ENCODE measurements at regions not wholly inside any gene's neighbourhood (a gene's known extent, or its start where the extent isn't known, plus 50 kb on each side); places are given as distances from the start of the nearest gene placed in this dataset.

GRCh38 chr2:14053105-14053504 lies 579.4 kb upstream of the LRATD1 start:
- TF ChIP-seq, protein P1, sequence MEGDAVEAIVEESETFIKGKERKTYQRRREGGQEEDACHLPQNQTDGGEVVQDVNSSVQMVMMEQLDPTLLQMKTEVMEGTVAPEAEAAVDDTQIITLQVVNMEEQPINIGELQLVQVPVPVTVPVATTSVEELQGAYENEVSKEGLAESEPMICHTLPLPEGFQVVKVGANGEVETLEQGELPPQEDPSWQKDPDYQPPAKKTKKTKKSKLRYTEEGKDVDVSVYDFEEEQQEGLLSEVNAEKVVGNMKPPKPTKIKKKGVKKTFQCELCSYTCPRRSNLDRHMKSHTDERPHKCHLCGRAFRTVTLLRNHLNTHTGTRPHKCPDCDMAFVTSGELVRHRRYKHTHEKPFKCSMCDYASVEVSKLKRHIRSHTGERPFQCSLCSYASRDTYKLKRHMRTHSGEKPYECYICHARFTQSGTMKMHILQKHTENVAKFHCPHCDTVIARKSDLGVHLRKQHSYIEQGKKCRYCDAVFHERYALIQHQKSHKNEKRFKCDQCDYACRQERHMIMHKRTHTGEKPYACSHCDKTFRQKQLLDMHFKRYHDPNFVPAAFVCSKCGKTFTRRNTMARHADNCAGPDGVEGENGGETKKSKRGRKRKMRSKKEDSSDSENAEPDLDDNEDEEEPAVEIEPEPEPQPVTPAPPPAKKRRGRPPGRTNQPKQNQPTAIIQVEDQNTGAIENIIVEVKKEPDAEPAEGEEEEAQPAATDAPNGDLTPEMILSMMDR (optimal IDR thresholded peaks at IDR 0.05 in 1 of 3, IDR thresholded peaks at IDR 0.05 in 1 of 3, conservative IDR thresholded peaks at IDR 0.05 in 1 of 3; ENCODE audit: extremely low read depth in 1 of 3, insufficient read depth in 2 of 3, low read length in 3 of 3): no peak
- TF ChIP-seq EZH2 (IDR thresholded peaks at IDR 0.05; ENCODE audit: low read length): no peak
